ENCODE measurements at regions not wholly inside any gene's neighbourhood (a gene's known extent, or its start where the extent isn't known, plus 50 kb on each side); places are given as distances from the start of the nearest gene placed in this dataset.

- H3K9ac ChIP-seq (ENCODE audit: insufficient read depth in 1 of 2, low read length in 2 of 2) = no peak overlapping the region
- no peak overlapping the region for H3K27ac ChIP-seq (ENCODE audit: low read depth in 1 of 2, low read length in 1 of 2)
- DNase-seq = no peak
- 88 to 93% methylated on average over 1 of the region's 1 CpG for WGBS, 2 donors
- no peaks in the 10 kb centered on the region for H3K36me3 ChIP-seq (ENCODE audit: control insufficient read depth in 4 of 4, insufficient read depth in 4 of 4, low read length in 4 of 4)
- no peaks in the 10 kb centered on the region for H3K27me3 ChIP-seq (ENCODE audit: control insufficient read depth in 3 of 3, insufficient read depth in 3 of 3, low read length in 2 of 3)
- TF ChIP-seq, protein P1, sequence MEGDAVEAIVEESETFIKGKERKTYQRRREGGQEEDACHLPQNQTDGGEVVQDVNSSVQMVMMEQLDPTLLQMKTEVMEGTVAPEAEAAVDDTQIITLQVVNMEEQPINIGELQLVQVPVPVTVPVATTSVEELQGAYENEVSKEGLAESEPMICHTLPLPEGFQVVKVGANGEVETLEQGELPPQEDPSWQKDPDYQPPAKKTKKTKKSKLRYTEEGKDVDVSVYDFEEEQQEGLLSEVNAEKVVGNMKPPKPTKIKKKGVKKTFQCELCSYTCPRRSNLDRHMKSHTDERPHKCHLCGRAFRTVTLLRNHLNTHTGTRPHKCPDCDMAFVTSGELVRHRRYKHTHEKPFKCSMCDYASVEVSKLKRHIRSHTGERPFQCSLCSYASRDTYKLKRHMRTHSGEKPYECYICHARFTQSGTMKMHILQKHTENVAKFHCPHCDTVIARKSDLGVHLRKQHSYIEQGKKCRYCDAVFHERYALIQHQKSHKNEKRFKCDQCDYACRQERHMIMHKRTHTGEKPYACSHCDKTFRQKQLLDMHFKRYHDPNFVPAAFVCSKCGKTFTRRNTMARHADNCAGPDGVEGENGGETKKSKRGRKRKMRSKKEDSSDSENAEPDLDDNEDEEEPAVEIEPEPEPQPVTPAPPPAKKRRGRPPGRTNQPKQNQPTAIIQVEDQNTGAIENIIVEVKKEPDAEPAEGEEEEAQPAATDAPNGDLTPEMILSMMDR (IDR thresholded peaks at IDR 0.05; ENCODE audit: control extremely low read depth, extremely low read depth) = no peak
- H3K4me1 ChIP-seq (ENCODE audit: control insufficient read depth in 5 of 5, insufficient read depth in 5 of 5, low read length in 5 of 5) = peaks cover 0 to 2% (median 0%) of the 10 kb centered on the region in 5 donors
- H3K4me3 ChIP-seq = no peak overlapping the region
- no peak for ATAC-seq (ENCODE audit: insufficient read depth, low FRiP score)
- no peaks in the 10 kb centered on the region for H3K9me3 ChIP-seq (ENCODE audit: control insufficient read depth in 4 of 4, insufficient read depth in 3 of 4, low read length in 3 of 4)
Measured at GRCh38 chr4:130163701-130164100, 1067.7 kb downstream of the C4orf33 start.

DNA sequence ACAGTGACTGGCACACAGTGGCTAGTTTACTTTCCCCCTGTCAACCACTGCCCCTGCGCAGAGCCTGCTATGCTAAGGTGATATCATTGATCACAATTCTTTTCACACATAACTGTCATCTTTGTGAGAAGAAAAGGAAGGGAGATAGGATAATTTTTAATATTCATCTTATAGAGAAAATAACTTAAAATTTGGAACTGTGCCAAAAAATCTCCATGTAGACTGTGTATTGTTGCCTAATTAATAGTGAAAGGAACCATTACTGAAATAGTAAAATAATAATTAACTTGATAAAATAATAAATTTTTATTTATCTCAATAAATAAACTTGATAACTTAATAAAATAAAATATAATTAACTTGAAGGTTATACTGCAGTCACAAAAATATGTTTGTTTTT, 1069.4 kb downstream of the C4orf33 start:
- ATAC-seq (ENCODE audit: insufficient read depth, low FRiP score) = no peak
- H3K4me1 ChIP-seq (ENCODE audit: control insufficient read depth in 5 of 5, insufficient read depth in 5 of 5, low read length in 5 of 5) = peaks cover 0 to 2% (median 0%) of the 10 kb centered on the region in 5 donors

GRCh38 chr4:130172156-130172555, 1076.2 kb downstream of the C4orf33 start:
- no peaks in the 10 kb centered on the region for H3K9me3 ChIP-seq (ENCODE audit: control insufficient read depth in 4 of 4, insufficient read depth in 3 of 4, low read length in 3 of 4)
- no peak for ATAC-seq (ENCODE audit: insufficient read depth, low FRiP score)
- H3K27me3 ChIP-seq (ENCODE audit: control insufficient read depth in 3 of 3, insufficient read depth in 3 of 3, low read length in 2 of 3) = no peaks in the 10 kb centered on the region
- DNase-seq = no peak
- 61 to 73% methylated on average over 3 of the region's 3 CpGs for WGBS, 2 donors
- no peak overlapping the region for H3K4me3 ChIP-seq
- TF ChIP-seq, protein P1 (IDR thresholded peaks at IDR 0.05; ENCODE audit: control extremely low read depth, extremely low read depth) = no peak
- no peaks in the 10 kb centered on the region for H3K4me1 ChIP-seq (ENCODE audit: control insufficient read depth in 5 of 5, insufficient read depth in 5 of 5, low read length in 5 of 5)
- H3K36me3 ChIP-seq (ENCODE audit: control insufficient read depth in 4 of 4, insufficient read depth in 4 of 4, low read length in 4 of 4) = no peaks in the 10 kb centered on the region
- no peak overlapping the region for H3K27ac ChIP-seq (ENCODE audit: low read depth in 1 of 2, low read length in 1 of 2)
- no peak overlapping the region for H3K9ac ChIP-seq (ENCODE audit: insufficient read depth in 1 of 2, low read length in 2 of 2)

More for the DNA sequence above, 1069.4 kb downstream of the C4orf33 start:
- Histone ChIP-seq H3K9ac (ENCODE audit: insufficient read depth in 1 of 2, low read length in 2 of 2) (no peak overlapping the region), H3K4me3 (no peak overlapping the region), H3K27me3 (ENCODE audit: control insufficient read depth in 3 of 3, insufficient read depth in 3 of 3, low read length in 2 of 3) (no peaks in the 10 kb centered on the region), H3K27ac (ENCODE audit: low read depth in 1 of 2, low read length in 1 of 2) (no peak overlapping the region), H3K9me3 (ENCODE audit: control insufficient read depth in 4 of 4, insufficient read depth in 3 of 4, low read length in 3 of 4) (no peaks in the 10 kb centered on the region), H3K36me3 (ENCODE audit: control insufficient read depth in 4 of 4, insufficient read depth in 4 of 4, low read length in 4 of 4) (no peaks in the 10 kb centered on the region)
- TF ChIP-seq, protein P1 (IDR thresholded peaks at IDR 0.05; ENCODE audit: control extremely low read depth, extremely low read depth) = no peak
- WGBS, 2 donors = 95 to 96% methylated on average over 1 of the region's 1 CpG
- no peak for DNase-seq

DNA sequence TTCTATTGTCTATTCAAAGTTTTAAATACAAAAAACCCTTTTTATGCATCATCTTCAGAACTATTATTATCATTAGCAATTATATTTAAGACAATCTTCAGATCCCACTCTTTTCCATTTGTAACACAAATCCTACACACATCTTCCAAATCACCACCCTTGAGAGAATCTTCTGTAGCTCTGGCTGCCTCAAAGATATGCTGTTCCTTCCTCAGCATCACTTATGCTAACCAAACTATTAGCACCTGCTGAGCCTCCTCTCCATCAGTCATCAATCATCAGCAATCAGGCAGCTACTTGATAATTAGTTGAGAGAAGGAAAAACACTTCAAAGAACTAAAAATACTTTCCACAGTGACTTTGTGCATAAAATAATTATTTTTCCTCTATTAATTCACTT, 1082.2 kb downstream of the C4orf33 start:
- Histone ChIP-seq H3K27ac (ENCODE audit: low read depth in 1 of 2, low read length in 1 of 2) (no peak overlapping the region), H3K9me3 (ENCODE audit: control insufficient read depth in 4 of 4, insufficient read depth in 3 of 4, low read length in 3 of 4) (no peaks in the 10 kb centered on the region), H3K4me1 (ENCODE audit: control insufficient read depth in 5 of 5, insufficient read depth in 5 of 5, low read length in 5 of 5) (no peaks in the 10 kb centered on the region), H3K4me3 (no peak overlapping the region), H3K36me3 (ENCODE audit: control insufficient read depth in 4 of 4, insufficient read depth in 4 of 4, low read length in 4 of 4) (no peaks in the 10 kb centered on the region), H3K9ac (ENCODE audit: insufficient read depth in 1 of 2, low read length in 2 of 2) (no peak overlapping the region), H3K27me3 (ENCODE audit: control insufficient read depth in 3 of 3, insufficient read depth in 3 of 3, low read length in 2 of 3) (no peaks in the 10 kb centered on the region)
- no peak for DNase-seq
- no peak for ATAC-seq (ENCODE audit: insufficient read depth, low FRiP score)
- TF ChIP-seq, protein P1 (IDR thresholded peaks at IDR 0.05; ENCODE audit: control extremely low read depth, extremely low read depth) = no peak

Measured in lung (tissue), 11 donors.